Eye (tissue), 1 donor: ENCODE measurements at regions not wholly inside any gene's neighbourhood (a gene's known extent, or its start where the extent isn't known, plus 50 kb on each side); places are given as distances from the start of the nearest gene placed in this dataset.
"Not testable (repeated sequence)": the region's sequence is repeated elsewhere in the genome, so short reads cannot be mapped to it uniquely, and the experiment has no call there.

ENCODE experiments used
- DNase-seq: peaks from one replicate; pipeline ENCODE4 v3.0.0-alpha.2; 2015

DNA sequence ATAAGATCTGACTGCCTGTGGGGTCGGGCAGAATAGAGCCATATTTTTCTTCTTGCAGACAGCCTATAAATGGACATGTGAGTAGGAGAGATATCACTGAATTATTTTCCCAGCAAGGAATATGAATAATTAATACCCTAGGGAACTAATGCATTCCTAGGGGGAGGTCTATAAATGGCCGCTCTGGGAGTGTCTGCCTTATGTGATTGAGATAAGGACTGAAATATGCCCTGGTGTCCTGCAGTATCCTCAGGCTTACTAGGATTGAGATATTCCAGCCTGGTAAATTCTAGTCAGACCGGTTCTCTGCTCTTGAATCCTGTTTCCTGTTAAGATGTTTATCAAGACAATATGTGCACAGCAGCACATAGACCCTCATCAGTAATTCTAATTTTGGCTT is 1399.4 kb downstream of the GATA3 start:
- not testable (repeated sequence) for DNase-seq

DNA sequence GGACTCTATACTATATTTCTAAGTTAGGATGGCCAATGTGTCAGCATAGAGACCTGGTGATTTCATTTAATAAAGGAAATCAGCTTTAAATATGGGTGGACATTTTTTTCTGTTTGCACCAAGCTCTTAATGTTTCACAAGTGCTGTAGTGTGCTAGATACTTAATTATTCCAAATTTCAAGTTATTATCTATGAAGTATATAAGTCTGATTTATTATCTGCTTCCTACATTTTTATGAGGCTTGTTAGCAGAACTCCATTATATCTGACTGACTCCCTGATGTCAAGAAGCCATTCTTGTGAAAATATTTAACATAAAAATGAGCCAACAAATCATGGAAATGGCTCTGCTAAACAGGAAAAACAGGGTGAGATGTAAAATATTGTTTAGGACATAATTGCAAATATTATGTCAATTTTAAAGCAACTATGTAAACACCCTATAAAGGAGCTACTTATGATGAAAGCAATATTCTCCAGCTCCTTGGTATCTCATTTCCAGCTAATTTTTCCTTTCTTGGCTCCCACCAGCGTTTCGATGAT is 1415.2 kb downstream of the GATA3 start:
- no peak for DNase-seq

GRCh38 chr10:9470581-9470980 is 1416.1 kb downstream of the GATA3 start:
- no peak for DNase-seq

DNA sequence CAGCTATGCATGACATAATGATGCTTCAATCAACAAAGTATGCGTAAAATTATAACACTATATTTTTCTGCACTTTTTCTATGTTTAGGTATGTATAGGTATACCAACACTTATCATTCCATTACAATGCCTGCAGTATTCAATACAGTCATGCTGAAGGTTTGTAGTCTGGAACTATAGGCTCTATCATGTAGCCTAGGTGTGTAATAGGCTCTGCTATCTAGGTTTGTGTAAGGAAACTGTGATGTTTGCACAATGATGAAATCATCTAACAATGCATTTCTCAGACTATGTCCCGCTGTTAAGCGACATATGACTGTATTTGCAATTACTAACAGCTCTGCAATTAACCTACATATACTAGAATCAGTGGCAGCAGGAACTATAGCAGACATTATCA is 1447.5 kb downstream of the GATA3 start:
- no peak for DNase-seq

DNA sequence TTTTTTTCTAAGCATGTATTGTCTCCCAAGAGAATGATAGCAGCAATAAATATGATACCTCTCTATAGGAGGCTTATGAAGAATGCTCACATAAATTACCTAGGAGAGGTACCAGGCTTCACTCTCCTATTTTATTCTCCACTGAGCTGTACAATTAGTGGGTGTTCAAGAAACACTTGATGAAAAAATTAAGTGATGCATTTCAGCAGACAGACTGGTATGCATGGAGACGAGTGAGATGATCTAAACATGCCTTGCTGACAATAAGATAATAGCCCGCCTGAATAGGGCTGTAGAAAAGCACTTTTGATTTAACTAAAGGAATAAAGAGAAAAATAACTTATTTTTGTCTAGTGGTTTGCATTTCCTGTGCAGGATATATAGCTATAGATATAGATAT is 1449.7 kb downstream of the GATA3 start:
- DNase-seq, result no peak

DNA sequence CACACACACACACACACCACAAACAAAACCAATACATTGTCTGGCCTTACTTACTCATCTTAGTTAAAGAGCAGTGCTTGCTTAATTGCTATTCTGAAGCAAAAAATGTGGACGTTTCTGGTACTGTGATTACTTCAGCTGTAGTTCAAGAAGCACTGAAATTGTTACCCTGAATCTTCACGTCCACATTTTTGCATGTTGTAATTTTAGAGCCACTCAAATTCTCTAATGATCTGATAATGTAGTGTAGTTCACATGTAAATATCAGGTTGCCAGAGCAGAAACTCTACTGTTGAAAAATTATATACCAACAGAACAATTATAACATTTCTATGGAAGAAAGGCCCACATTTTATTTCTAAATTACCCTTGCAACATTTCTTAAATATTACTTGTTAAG is 1451.1 kb downstream of the GATA3 start:
- no peak for DNase-seq

GRCh38 chr10:9508606-9509005 is 1454.1 kb downstream of the GATA3 start:
- DNase-seq, result peak; percentile 73

DNA sequence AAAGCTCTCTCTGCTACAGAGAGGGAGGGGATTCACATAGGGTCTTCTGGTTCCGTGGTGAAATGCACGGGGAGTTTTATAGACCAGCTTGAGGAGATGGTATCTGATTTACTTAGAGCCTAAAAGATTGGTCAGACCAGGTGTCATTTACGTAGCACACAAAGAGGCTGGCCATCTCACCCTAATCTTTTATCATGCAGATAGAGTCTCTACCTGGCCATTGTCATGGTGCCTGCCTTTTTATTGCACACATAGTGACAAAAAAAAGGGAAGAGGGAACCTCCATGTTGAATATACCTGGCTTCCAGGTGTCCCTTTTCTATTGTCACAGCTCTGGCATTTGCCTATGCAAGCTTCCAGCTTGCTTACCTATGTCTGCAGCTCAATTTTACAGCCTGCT is 1456.1 kb downstream of the GATA3 start:
- no peak for DNase-seq

- no peak for DNase-seq
These were observed 1461.4 kb downstream of the GATA3 start for GRCh38 chr10:9515922-9516321.

DNA sequence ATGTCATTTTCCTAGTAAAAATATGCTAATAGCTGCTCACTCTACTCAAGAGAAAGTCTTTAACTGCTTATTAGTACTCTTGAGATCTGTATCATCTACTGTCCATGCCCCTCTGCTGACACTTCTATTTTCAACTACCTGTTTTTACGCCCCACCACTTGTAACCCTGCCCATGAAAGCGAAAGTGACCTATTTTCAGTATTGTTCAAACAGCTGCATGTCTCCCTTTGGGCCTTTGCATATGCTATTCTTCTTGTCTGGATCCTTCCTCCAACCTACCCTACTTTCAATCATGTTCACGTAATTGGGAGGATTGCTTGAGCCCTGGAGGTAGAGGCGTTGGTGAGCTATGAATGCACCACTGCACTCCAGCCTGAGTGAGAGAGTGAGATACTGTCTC is 1481.3 kb downstream of the GATA3 start:
- DNase-seq, result no peak

DNA sequence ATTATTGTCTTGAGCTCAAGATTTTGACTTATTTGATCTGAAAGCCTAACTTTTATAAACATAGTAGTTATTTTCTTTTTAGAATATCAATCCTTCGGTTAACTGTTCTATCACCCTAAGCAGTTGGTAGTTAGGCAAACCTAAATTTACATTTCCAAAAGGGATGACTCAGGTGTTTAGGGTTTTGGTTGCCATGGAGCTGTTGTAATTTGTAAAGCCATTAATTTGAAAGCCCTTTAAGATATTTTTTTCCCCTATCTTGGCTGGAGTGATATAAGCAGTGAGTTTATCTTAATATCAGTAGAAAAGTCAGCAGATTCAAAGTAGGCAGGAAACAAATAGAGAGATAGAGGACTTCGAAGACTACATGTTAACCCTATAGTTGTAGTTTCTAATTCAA is 1472.6 kb upstream of the CELF2 start:
- no peak for DNase-seq

DNA sequence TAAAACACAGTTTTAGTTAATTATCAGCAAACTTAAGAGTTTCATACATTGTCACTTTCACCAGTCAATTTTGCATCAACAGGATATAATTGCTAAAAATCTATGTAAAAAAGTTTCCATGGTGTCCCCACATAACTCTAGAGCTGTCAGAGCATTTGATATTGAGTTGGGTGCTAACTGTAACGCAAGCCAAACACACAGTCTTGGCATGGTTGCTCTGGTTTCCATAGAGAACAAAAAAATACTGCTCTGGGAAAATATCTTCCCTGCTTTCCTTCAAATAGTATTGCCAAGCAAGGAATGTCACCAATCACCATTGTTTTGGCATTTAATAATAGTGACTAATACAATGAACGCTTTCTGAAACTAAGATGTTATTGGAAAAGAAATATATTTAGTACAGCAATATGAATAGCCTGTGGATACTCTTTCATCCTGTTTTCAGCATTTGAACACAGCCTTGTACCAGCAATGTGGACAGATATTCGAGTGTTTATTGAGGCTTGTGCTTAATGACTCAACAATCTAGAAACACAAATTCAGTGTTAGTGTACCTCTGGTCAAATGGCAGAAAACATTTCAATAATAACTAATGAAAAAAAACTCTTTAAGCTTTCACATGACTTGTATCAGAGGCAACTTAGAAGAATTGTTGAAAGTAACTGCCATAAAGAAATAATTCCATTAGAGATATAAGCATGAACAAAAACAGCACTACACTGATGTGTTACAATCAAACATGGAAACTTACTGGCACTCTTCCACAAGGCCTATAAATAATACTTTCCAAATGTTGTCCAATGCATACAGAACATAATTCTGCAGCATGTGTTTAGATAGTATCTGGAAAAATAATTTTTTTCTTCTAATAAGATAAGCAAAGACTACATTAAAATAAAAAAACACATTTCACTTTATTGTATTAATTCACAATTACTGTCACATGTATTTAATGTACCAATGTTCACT is 1469.5 kb upstream of the CELF2 start:
- peak; percentile 37 for DNase-seq

DNA sequence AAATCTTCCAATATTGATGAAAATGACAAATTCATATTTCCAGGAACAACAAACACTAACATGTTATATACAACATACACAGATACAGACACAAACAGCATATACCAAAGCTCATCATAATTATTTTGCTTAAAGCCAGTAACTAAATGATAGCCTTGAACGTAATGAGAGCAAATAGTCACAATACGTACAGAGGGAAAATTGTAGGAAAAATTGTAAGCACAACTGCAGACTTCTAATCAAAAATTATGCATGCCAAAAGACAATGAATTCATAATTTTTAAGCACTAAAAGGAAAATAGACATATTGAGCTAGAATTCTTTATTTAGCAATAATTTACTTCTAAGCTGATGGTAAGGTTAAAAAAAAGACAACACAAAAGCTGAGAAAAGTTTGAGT is 1466.9 kb upstream of the CELF2 start:
- DNase-seq, result no peak

DNA sequence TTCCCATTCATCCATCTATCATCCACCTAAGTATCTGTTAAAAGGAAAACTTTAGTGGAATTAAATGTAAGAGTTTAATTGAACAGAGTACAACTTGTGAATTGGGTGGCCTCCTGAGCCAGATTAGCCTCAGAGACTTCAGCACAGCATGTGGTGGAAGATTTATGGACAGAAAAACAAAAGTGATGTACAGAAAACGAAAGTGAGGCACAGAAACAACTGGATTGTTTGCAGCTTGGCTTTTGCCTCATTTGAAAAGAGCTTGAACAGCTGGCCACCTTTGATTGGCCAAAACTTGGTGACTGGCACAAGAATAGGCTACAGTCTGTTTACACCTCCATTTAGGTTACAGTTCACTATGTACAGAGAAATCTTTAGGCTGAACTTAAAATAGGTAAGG is 1463.4 kb upstream of the CELF2 start:
- no peak for DNase-seq

DNA sequence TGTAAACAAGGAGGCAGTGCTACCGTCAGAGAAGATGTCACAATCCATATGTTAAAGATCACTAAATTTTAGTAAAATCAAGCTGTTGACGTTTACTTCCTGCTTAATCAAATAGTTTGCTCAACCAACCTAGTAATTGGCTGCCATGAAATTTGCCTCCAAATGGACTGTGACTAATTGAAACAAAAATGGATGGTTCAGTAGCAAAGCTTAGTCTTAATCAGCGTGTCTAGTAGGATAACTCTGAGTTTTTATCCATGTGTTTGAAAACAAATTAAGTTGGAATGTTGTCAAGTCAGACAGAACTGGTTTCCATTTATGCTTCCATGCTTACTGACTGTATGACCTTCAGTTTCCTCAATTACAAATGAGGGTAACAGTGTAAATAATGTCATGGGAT is 1456.7 kb upstream of the CELF2 start:
- peak; percentile 21 for DNase-seq

- peak; percentile 8 for DNase-seq
These were observed 1455.7 kb upstream of the CELF2 start for GRCh38 chr10:9561821-9562505.

- DNase-seq, result no peak
These were observed 1439.9 kb upstream of the CELF2 start for GRCh38 chr10:9577746-9578145.

- DNase-seq, result no peak
These were observed 1438.5 kb upstream of the CELF2 start for GRCh38 chr10:9579110-9579705.

- DNase-seq, result not testable (repeated sequence)
These were observed 1434.9 kb upstream of the CELF2 start for GRCh38 chr10:9582803-9583202.

- no peak for DNase-seq
These were observed 1421.2 kb upstream of the CELF2 start for GRCh38 chr10:9596368-9596920.

GRCh38 chr10:9602998-9603397 is 1414.7 kb upstream of the CELF2 start:
- DNase-seq, result no peak

DNA sequence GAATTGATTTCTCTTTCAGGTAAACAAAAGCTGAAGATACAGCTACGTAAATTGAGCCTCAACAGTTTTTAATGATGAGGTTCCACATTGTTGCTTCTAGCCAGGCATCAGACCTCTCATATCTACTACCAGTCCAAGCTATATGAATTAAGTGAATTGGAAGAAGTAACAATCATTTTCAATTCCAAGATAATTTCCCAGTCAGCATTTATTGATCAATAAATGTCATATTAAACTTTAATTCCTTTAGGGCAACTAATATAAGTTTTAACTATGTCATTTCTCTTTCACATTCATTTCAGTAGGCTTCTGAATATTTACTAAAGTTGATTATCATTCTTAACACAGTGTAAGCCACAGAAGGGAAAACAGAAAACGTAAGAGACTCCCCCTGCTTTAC is 1413.7 kb upstream of the CELF2 start:
- DNase-seq, result no peak

GRCh38 chr10:9605231-9605630 is 1412.4 kb upstream of the CELF2 start:
- DNase-seq, result no peak
